ENCODE measurements at regions not wholly inside any gene's neighbourhood (a gene's known extent, or its start where the extent isn't known, plus 50 kb on each side); places are given as distances from the start of the nearest gene placed in this dataset.
"Not testable (repeated sequence)": the region's sequence is repeated elsewhere in the genome, so short reads cannot be mapped to it uniquely, and the experiment has no call there.

- Histone ChIP-seq H3K9ac (ENCODE audit: low read depth in 1 of 3, low read length in 3 of 3) (no peak overlapping the region), H3K27me3 (ENCODE audit: control insufficient read depth in 3 of 3, insufficient read depth in 3 of 3, low read length in 3 of 3) (no peaks in the 10 kb centered on the region), H3K4me3 (ENCODE audit: low read length in 3 of 3) (no peak overlapping the region), H3K4me1 (ENCODE audit: control insufficient read depth in 3 of 3, insufficient read depth in 3 of 3, low read length in 3 of 3) (no peaks in the 10 kb centered on the region), H3K27ac (ENCODE audit: low read depth, low read length) (no peak overlapping the region), H3K9me3 (ENCODE audit: control insufficient read depth in 3 of 3, low read length in 3 of 3) (no peaks in the 10 kb centered on the region), H3K36me3 (ENCODE audit: control insufficient read depth in 3 of 3, insufficient read depth in 3 of 3, low read length in 3 of 3) (no peaks in the 10 kb centered on the region)
Measured at GRCh38 chr11:81802591-81802990, 931.1 kb downstream of the FAM181B start.

GRCh38 chr11:81792416-81792815 is 941.2 kb downstream of the FAM181B start:
- H3K27ac ChIP-seq (ENCODE audit: low read depth, low read length), result no peak overlapping the region
- no peak overlapping the region for H3K4me3 ChIP-seq (ENCODE audit: low read length in 3 of 3)
- no peak overlapping the region for H3K9ac ChIP-seq (ENCODE audit: low read depth in 1 of 3, low read length in 3 of 3)
- H3K27me3 ChIP-seq (ENCODE audit: control insufficient read depth in 3 of 3, insufficient read depth in 3 of 3, low read length in 3 of 3), result no peaks in the 10 kb centered on the region
- no peaks in the 10 kb centered on the region for H3K36me3 ChIP-seq (ENCODE audit: control insufficient read depth in 3 of 3, insufficient read depth in 3 of 3, low read length in 3 of 3)
- no peaks in the 10 kb centered on the region for H3K4me1 ChIP-seq (ENCODE audit: control insufficient read depth in 3 of 3, insufficient read depth in 3 of 3, low read length in 3 of 3)
- H3K9me3 ChIP-seq (ENCODE audit: control insufficient read depth in 3 of 3, low read length in 3 of 3), result no peaks in the 10 kb centered on the region

- Histone ChIP-seq H3K9me3 (ENCODE audit: control insufficient read depth in 3 of 3, low read length in 3 of 3) (no peaks in the 10 kb centered on the region), H3K36me3 (ENCODE audit: control insufficient read depth in 3 of 3, insufficient read depth in 3 of 3, low read length in 3 of 3) (no peaks in the 10 kb centered on the region), H3K9ac (ENCODE audit: low read depth in 1 of 3, low read length in 3 of 3) (no peak overlapping the region), H3K27me3 (ENCODE audit: control insufficient read depth in 3 of 3, insufficient read depth in 3 of 3, low read length in 3 of 3) (no peaks in the 10 kb centered on the region), H3K27ac (ENCODE audit: low read depth, low read length) (no peak overlapping the region), H3K4me3 (ENCODE audit: low read length in 3 of 3) (no peak overlapping the region), H3K4me1 (ENCODE audit: control insufficient read depth in 3 of 3, insufficient read depth in 3 of 3, low read length in 3 of 3) (no peaks in the 10 kb centered on the region)
Measured at GRCh38 chr11:81787584-81788049, 946.0 kb downstream of the FAM181B start.

- no peaks in the 10 kb centered on the region for H3K9me3 ChIP-seq (ENCODE audit: control insufficient read depth in 3 of 3, low read length in 3 of 3)
- no peak overlapping the region for H3K27ac ChIP-seq (ENCODE audit: low read depth, low read length)
- no peaks in the 10 kb centered on the region for H3K4me1 ChIP-seq (ENCODE audit: control insufficient read depth in 3 of 3, insufficient read depth in 3 of 3, low read length in 3 of 3)
- no peak overlapping the region for H3K4me3 ChIP-seq (ENCODE audit: low read length in 3 of 3)
- H3K9ac ChIP-seq (ENCODE audit: low read depth in 1 of 3, low read length in 3 of 3), result no peak overlapping the region
- no peaks in the 10 kb centered on the region for H3K27me3 ChIP-seq (ENCODE audit: control insufficient read depth in 3 of 3, insufficient read depth in 3 of 3, low read length in 3 of 3)
- no peaks in the 10 kb centered on the region for H3K36me3 ChIP-seq (ENCODE audit: control insufficient read depth in 3 of 3, insufficient read depth in 3 of 3, low read length in 3 of 3)
Measured at GRCh38 chr11:81772166-81772565, 961.5 kb downstream of the FAM181B start.

- not testable (repeated sequence) for H3K4me3 ChIP-seq (ENCODE audit: low read length in 3 of 3); H3K27ac ChIP-seq (ENCODE audit: low read depth, low read length); H3K4me1 ChIP-seq (ENCODE audit: control insufficient read depth in 3 of 3, insufficient read depth in 3 of 3, low read length in 3 of 3); H3K36me3 ChIP-seq (ENCODE audit: control insufficient read depth in 3 of 3, insufficient read depth in 3 of 3, low read length in 3 of 3); H3K27me3 ChIP-seq (ENCODE audit: control insufficient read depth in 3 of 3, insufficient read depth in 3 of 3, low read length in 3 of 3); H3K9me3 ChIP-seq (ENCODE audit: control insufficient read depth in 3 of 3, low read length in 3 of 3); H3K9ac ChIP-seq (ENCODE audit: low read depth in 1 of 3, low read length in 3 of 3)
Measured at GRCh38 chr11:81769906-81770305, 963.8 kb downstream of the FAM181B start.

GRCh38 chr11:81756864-81757595 is 976.6 kb downstream of the FAM181B start:
- Histone ChIP-seq H3K4me1 (ENCODE audit: control insufficient read depth in 3 of 3, insufficient read depth in 3 of 3, low read length in 3 of 3) (no peaks in the 10 kb centered on the region), H3K27ac (ENCODE audit: low read depth, low read length) (no peak overlapping the region), H3K27me3 (ENCODE audit: control insufficient read depth in 3 of 3, insufficient read depth in 3 of 3, low read length in 3 of 3) (no peaks in the 10 kb centered on the region), H3K9me3 (ENCODE audit: control insufficient read depth in 3 of 3, low read length in 3 of 3) (no peaks in the 10 kb centered on the region), H3K36me3 (ENCODE audit: control insufficient read depth in 3 of 3, insufficient read depth in 3 of 3, low read length in 3 of 3) (no peaks in the 10 kb centered on the region), H3K4me3 (ENCODE audit: low read length in 3 of 3) (no peak overlapping the region), H3K9ac (ENCODE audit: low read depth in 1 of 3, low read length in 3 of 3) (no peak overlapping the region)

- H3K9me3 ChIP-seq (ENCODE audit: control insufficient read depth in 3 of 3, low read length in 3 of 3), result no peaks in the 10 kb centered on the region
- H3K27ac ChIP-seq (ENCODE audit: low read depth, low read length), result no peak overlapping the region
- no peak overlapping the region for H3K4me3 ChIP-seq (ENCODE audit: low read length in 3 of 3)
- no peaks in the 10 kb centered on the region for H3K4me1 ChIP-seq (ENCODE audit: control insufficient read depth in 3 of 3, insufficient read depth in 3 of 3, low read length in 3 of 3)
- H3K27me3 ChIP-seq (ENCODE audit: control insufficient read depth in 3 of 3, insufficient read depth in 3 of 3, low read length in 3 of 3), result no peaks in the 10 kb centered on the region
- no peak overlapping the region for H3K9ac ChIP-seq (ENCODE audit: low read depth in 1 of 3, low read length in 3 of 3)
- H3K36me3 ChIP-seq (ENCODE audit: control insufficient read depth in 3 of 3, insufficient read depth in 3 of 3, low read length in 3 of 3), result no peaks in the 10 kb centered on the region
Measured at GRCh38 chr11:81749245-81749644, 984.4 kb downstream of the FAM181B start.

- Histone ChIP-seq H3K27me3 (ENCODE audit: control insufficient read depth in 3 of 3, insufficient read depth in 3 of 3, low read length in 3 of 3) (no peaks in the 10 kb centered on the region), H3K9ac (ENCODE audit: low read depth in 1 of 3, low read length in 3 of 3) (no peak overlapping the region), H3K4me3 (ENCODE audit: low read length in 3 of 3) (no peak overlapping the region), H3K27ac (ENCODE audit: low read depth, low read length) (no peak overlapping the region), H3K4me1 (ENCODE audit: control insufficient read depth in 3 of 3, insufficient read depth in 3 of 3, low read length in 3 of 3) (no peaks in the 10 kb centered on the region), H3K36me3 (ENCODE audit: control insufficient read depth in 3 of 3, insufficient read depth in 3 of 3, low read length in 3 of 3) (no peaks in the 10 kb centered on the region), H3K9me3 (ENCODE audit: control insufficient read depth in 3 of 3, low read length in 3 of 3) (no peaks in the 10 kb centered on the region)
Measured at GRCh38 chr11:81744336-81745116, 989.1 kb downstream of the FAM181B start.

GRCh38 chr11:81725701-81726100 is 1008.0 kb downstream of the FAM181B start:
- H3K4me3 ChIP-seq (ENCODE audit: low read length in 3 of 3), result no peak overlapping the region
- H3K27ac ChIP-seq (ENCODE audit: low read depth, low read length), result no peak overlapping the region
- H3K9me3 ChIP-seq (ENCODE audit: control insufficient read depth in 3 of 3, low read length in 3 of 3), result peaks cover 0 to 6% (median under 1%) of the 10 kb centered on the region in 3 donors
- no peaks in the 10 kb centered on the region for H3K4me1 ChIP-seq (ENCODE audit: control insufficient read depth in 3 of 3, insufficient read depth in 3 of 3, low read length in 3 of 3)
- no peaks in the 10 kb centered on the region for H3K36me3 ChIP-seq (ENCODE audit: control insufficient read depth in 3 of 3, insufficient read depth in 3 of 3, low read length in 3 of 3)
- no peaks in the 10 kb centered on the region for H3K27me3 ChIP-seq (ENCODE audit: control insufficient read depth in 3 of 3, insufficient read depth in 3 of 3, low read length in 3 of 3)
- no peak overlapping the region for H3K9ac ChIP-seq (ENCODE audit: low read depth in 1 of 3, low read length in 3 of 3)

- Histone ChIP-seq H3K27me3 (ENCODE audit: control insufficient read depth in 3 of 3, insufficient read depth in 3 of 3, low read length in 3 of 3) (no peaks in the 10 kb centered on the region), H3K9me3 (ENCODE audit: control insufficient read depth in 3 of 3, low read length in 3 of 3) (peaks cover 0 to 2% (median 0%) of the 10 kb centered on the region in 3 donors), H3K9ac (ENCODE audit: low read depth in 1 of 3, low read length in 3 of 3) (no peak overlapping the region), H3K4me3 (ENCODE audit: low read length in 3 of 3) (no peak overlapping the region), H3K27ac (ENCODE audit: low read depth, low read length) (no peak overlapping the region), H3K4me1 (ENCODE audit: control insufficient read depth in 3 of 3, insufficient read depth in 3 of 3, low read length in 3 of 3) (no peaks in the 10 kb centered on the region), H3K36me3 (ENCODE audit: control insufficient read depth in 3 of 3, insufficient read depth in 3 of 3, low read length in 3 of 3) (no peaks in the 10 kb centered on the region)
Measured at GRCh38 chr11:81717695-81718094, 1016.0 kb downstream of the FAM181B start.
